ENCODE measurements at regions not wholly inside any gene's neighbourhood (a gene's known extent, or its start where the extent isn't known, plus 50 kb on each side); places are given as distances from the start of the nearest gene placed in this dataset.
"Not testable (repeated sequence)": the region's sequence is repeated elsewhere in the genome, so short reads cannot be mapped to it uniquely, and the experiment has no call there.

- no peak for TF ChIP-seq CTCF (IDR thresholded peaks at IDR 0.05; ENCODE audit: low read depth, low read length, missing control alignments)
- no peak overlapping the region for H3K27ac ChIP-seq
- H3K36me3 ChIP-seq (replicated peaks), result no peaks in the 10 kb centered on the region
- in situ Hi-C loops (cut with HindIII; ENCODE audit: low pct_ligation_motif_present, low sequenced_read_pairs), result no loop called here
- no peak overlapping the region for H3K4me3 ChIP-seq (ENCODE audit: low read depth, low read length)
- no peaks in the 10 kb centered on the region for H3K27me3 ChIP-seq (replicated peaks)
- no peak for DNase-seq
Observed at GRCh38 chr10:2036209-2036608, 298.9 kb upstream of the ADARB2 start.

DNA sequence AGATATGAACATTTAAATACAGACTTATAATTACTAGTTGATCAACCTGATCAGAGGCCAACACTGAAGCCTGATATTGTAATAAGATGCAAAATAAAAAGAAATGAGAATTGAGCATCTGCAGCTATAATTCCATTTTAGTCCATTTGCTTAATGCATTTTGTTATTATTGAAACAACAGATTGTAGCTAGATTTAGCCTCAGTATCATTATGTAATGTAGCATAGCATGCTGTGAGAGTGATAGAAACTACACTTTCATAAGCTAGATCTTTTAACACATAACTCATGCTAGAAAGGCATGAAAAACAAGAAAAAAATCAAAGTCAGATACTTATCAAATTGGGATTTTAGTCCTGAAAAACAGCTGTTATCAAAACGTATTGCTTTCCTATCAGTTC, 292.7 kb upstream of the ADARB2 start:
- DNase-seq, result no peak
- Histone ChIP-seq H3K36me3 (replicated peaks) (no peaks in the 10 kb centered on the region), H3K27ac (no peak overlapping the region), H3K4me3 (ENCODE audit: low read depth, low read length) (no peak overlapping the region), H3K27me3 (replicated peaks) (no peaks in the 10 kb centered on the region)
- in situ Hi-C loops (cut with HindIII; ENCODE audit: low pct_ligation_motif_present, low sequenced_read_pairs), result no loop called here
- TF ChIP-seq CTCF (IDR thresholded peaks at IDR 0.05; ENCODE audit: low read depth, low read length, missing control alignments), result no peak

DNA sequence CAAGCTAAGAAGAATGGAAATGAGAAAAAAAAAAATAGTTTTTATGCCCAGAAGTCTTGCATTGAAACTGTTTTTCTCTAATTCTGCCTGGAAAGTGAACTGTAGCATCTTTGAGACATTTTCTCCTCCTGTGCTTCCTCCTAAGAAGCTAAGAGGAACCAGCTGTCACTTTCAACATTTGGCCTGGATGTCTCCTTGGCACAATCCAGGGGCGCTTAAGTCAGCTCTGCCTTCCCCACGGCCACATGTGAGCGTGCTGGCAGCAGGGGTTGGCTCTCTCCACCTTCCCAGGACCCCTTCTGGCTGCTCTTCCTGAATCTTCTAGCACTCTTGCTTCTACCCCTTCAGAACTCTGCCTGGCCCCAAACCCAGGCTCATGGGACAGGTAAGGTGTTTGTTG, 289.6 kb upstream of the ADARB2 start:
- H3K4me3 ChIP-seq (ENCODE audit: low read depth, low read length), result no peak overlapping the region
- no peak for TF ChIP-seq CTCF (IDR thresholded peaks at IDR 0.05; ENCODE audit: low read depth, low read length, missing control alignments)
- no peak for DNase-seq
- H3K36me3 ChIP-seq (replicated peaks), result no peaks in the 10 kb centered on the region
- no peak overlapping the region for H3K27ac ChIP-seq
- H3K27me3 ChIP-seq (replicated peaks), result no peaks in the 10 kb centered on the region
- in situ Hi-C loops (cut with HindIII; ENCODE audit: low pct_ligation_motif_present, low sequenced_read_pairs), result no loop called here

DNA sequence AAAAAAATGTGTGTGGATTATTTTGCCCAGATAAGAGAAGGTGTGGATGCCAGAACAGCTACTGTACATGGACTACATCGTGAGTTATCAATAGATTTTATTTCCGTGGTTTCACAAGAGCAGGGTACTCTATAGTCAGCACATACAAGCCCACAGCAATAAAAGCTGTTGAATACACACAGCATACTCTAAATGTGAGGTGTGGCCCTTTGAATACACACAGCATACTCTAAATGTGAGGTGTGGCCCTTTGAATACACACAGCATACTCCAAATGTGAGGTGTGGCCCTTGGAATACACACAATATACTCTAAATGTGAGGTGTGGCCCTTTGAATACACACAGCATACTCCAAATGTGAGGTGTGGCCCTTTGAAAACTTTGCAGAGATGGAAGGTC, 287.4 kb upstream of the ADARB2 start:
- H3K4me3 ChIP-seq (ENCODE audit: low read depth, low read length); H3K36me3 ChIP-seq (replicated peaks); in situ Hi-C loops (cut with HindIII; ENCODE audit: low pct_ligation_motif_present, low sequenced_read_pairs); DNase-seq; H3K27me3 ChIP-seq (replicated peaks); H3K27ac ChIP-seq: not testable (repeated sequence)

DNA sequence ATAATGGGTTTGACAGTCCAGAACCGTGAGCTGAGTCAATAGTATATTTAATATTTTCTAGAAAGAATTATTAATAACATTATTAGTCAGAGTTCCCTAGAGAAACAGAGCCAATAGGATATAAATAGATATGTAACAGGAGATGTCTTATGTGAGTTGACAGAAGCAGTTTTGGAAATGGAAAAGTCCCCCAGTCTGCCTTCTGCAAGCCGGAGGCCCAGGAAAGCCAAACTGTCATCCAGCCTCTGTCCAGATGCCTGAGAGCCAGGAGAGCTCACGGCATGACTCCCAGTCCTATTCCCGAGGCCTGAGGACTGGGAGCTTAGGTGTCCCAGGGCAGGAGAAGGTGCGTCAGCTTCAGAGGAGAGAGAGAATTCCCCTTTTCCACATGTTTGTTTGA, 286.4 kb upstream of the ADARB2 start:
- no peak overlapping the region for H3K4me3 ChIP-seq (ENCODE audit: low read depth, low read length)
- DNase-seq, result no peak
- no peak overlapping the region for H3K27ac ChIP-seq
- no peaks in the 10 kb centered on the region for H3K27me3 ChIP-seq (replicated peaks)
- H3K36me3 ChIP-seq (replicated peaks), result no peaks in the 10 kb centered on the region
- TF ChIP-seq CTCF (IDR thresholded peaks at IDR 0.05; ENCODE audit: low read depth, low read length, missing control alignments), result no peak
- in situ Hi-C loops (cut with HindIII; ENCODE audit: low pct_ligation_motif_present, low sequenced_read_pairs), result no loop called here

- H3K4me3 ChIP-seq (ENCODE audit: low read depth, low read length), result no peak overlapping the region
- in situ Hi-C loops (cut with HindIII; ENCODE audit: low pct_ligation_motif_present, low sequenced_read_pairs), result no loop called here
- DNase-seq, result no peak
- no peak for TF ChIP-seq CTCF (IDR thresholded peaks at IDR 0.05; ENCODE audit: low read depth, low read length, missing control alignments)
- H3K36me3 ChIP-seq (replicated peaks), result no peaks in the 10 kb centered on the region
- H3K27ac ChIP-seq, result no peak overlapping the region
- no peaks in the 10 kb centered on the region for H3K27me3 ChIP-seq (replicated peaks)
Observed at GRCh38 chr10:2022401-2022800, 285.1 kb upstream of the ADARB2 start.

Data from brain microvascular endothelial cell (primary cell).